CD4-positive, CD25-positive, alpha-beta regulatory T cell (primary cell): ENCODE measurements at regions not wholly inside any gene's neighbourhood (a gene's known extent, or its start where the extent isn't known, plus 50 kb on each side); places are given as distances from the start of the nearest gene placed in this dataset.
"Not testable (repeated sequence)": the region's sequence is repeated elsewhere in the genome, so short reads cannot be mapped to it uniquely, and the experiment has no call there.

ENCODE experiments used
- ATAC-seq, 2 donors: fragments of 150-1000 bp; cut with Tn5 transposase; one replicate each; pipeline ENCODE4 v1.10.0; 2021; ENCODE audit warnings: low read depth in 2 of 2, moderate number of reproducible peaks in 2 of 2, moderate library complexity in 1 of 2
- DNase-seq, 3 donors: peaks; one replicate each; pipeline versions ENCODE4 v3.0.0 to v3.0.0-alpha.2; 2012 to 2022; ENCODE audit warnings: mixed read lengths in 1 of 3
- H3K27ac ChIP-seq: one replicate; pipeline ENCODE4 v1.7.0; 2013; ENCODE audit warnings: mild to moderate bottlenecking, low read length; ENCODE audit not compliant: insufficient read depth, poor library complexity, severe bottlenecking
- H3K27me3 ChIP-seq: one replicate; pipeline ENCODE4 v1.7.0; 2013; ENCODE audit warnings: low read length; ENCODE audit not compliant: control insufficient read depth, insufficient read depth
- H3K36me3 ChIP-seq: one replicate; pipeline ENCODE4 v1.7.0; 2013; ENCODE audit warnings: mild to moderate bottlenecking, low read length, moderate library complexity; ENCODE audit not compliant: control insufficient read depth, insufficient read depth
- H3K4me1 ChIP-seq: 2 replicates; pipeline ENCODE4 v1.7.0; 2013; ENCODE audit warnings: mild to moderate bottlenecking, low read length; ENCODE audit not compliant: insufficient read depth, control insufficient read depth, poor library complexity, severe bottlenecking
- H3K4me3 ChIP-seq: one replicate; pipeline ENCODE4 v1.7.0; 2013; ENCODE audit warnings: low read depth, mild to moderate bottlenecking, low read length, moderate library complexity
- H3K9me3 ChIP-seq, 2 experiments: 1 replicate in 1 of 2; 2 replicates in 1 of 2; pipeline ENCODE4 v1.7.0; 2013; ENCODE audit warnings: low read length in 2 of 2, mild to moderate bottlenecking in 1 of 2, moderate library complexity in 1 of 2; ENCODE audit not compliant: control insufficient read depth in 2 of 2
- H3K27ac Mint-ChIP-seq, 3 donors: one replicate each; pipeline ENCODE4 v1.8.0; 2020 to 2022; ENCODE audit warnings: mild to moderate bottlenecking in 3 of 3, mixed read lengths in 3 of 3, moderate library complexity in 2 of 3
- H3K27me3 Mint-ChIP-seq: one replicate; pipeline ENCODE4 v1.8.0; 2022; ENCODE audit warnings: mild to moderate bottlenecking, mixed read lengths
- H3K36me3 Mint-ChIP-seq: one replicate; pipeline ENCODE4 v1.8.0; 2020; ENCODE audit warnings: mixed read lengths
- H3K4me1 Mint-ChIP-seq, 4 donors: one replicate each; pipeline ENCODE4 v1.8.0; 2020 to 2022; ENCODE audit warnings: mixed read lengths in 4 of 4, mild to moderate bottlenecking in 1 of 4
- H3K4me3 Mint-ChIP-seq, 4 donors: one replicate each; pipeline ENCODE4 v1.8.0; 2020 to 2022; ENCODE audit warnings: mild to moderate bottlenecking in 4 of 4, mixed read lengths in 4 of 4, moderate library complexity in 3 of 4
- H3K9me3 Mint-ChIP-seq, 7 donors: one replicate each; pipeline ENCODE4 v1.8.0; 2020 to 2022; ENCODE audit warnings: mixed read lengths in 7 of 7, mild to moderate bottlenecking in 3 of 7, moderate library complexity in 2 of 7

DNA sequence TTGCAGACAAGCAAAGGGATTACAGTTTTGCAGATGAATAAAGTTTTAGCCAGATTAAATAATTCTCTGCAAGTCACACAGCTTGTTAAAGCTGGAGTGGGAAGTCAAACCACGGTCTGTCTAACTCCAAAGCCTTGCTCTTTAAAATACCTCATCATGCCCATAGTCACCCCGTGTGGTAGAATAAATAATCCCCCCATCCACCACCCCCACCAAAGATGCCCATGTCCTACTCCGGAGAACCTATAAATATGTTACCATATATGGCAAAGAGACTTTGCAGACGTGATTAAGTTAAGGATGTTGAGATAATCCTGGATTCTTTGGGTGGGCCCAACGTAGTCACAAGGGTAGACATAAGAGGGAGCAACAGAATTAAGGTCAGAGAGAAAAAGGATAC lies 118.7 kb downstream of the BEND2 start:
- H3K4me1 Mint-ChIP-seq, result no peaks in the 10 kb centered on the region
- no peaks in the 10 kb centered on the region for H3K36me3 ChIP-seq
- H3K27ac ChIP-seq, result no peak overlapping the region
- H3K9me3 ChIP-seq, result no peaks in the 10 kb centered on the region
- H3K36me3 Mint-ChIP-seq, result no peaks in the 10 kb centered on the region
- H3K27ac Mint-ChIP-seq, result no peak overlapping the region
- H3K9me3 Mint-ChIP-seq, result peaks cover 0 to 1% (median 0%) of the 10 kb centered on the region in 7 donors
- no peaks in the 10 kb centered on the region for H3K4me1 ChIP-seq
- no peak overlapping the region for H3K4me3 ChIP-seq
- H3K27me3 ChIP-seq, result no peaks in the 10 kb centered on the region
- no peak overlapping the region for H3K4me3 Mint-ChIP-seq
- ATAC-seq (no peak), DNase-seq (no peak)
- H3K27me3 Mint-ChIP-seq, result no peaks in the 10 kb centered on the region

DNA sequence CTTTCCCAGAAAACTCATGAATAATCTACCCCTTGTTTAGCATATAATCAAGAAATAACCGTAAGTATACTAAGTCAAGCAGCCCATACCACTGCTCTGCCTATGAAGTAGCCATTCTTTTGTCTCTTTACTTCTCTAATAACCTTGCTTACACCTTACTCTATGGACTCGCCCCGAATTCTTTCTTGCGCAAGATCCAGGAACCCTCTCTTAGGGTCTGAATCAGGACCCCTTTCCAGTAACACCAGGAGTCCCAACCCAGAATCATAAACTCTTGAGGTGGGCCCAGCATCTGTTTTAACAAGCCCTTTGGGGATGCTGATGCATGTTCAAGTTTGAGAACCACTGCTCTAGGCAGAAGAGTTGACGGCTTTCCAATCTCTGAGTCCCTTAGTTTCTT lies 119.6 kb downstream of the BEND2 start:
- Mint-ChIP-seq H3K9me3 (peaks cover 0 to 1% (median 0%) of the 10 kb centered on the region in 7 donors), H3K36me3 (no peaks in the 10 kb centered on the region), H3K27me3 (no peaks in the 10 kb centered on the region), H3K4me3 (no peak overlapping the region), H3K4me1 (no peaks in the 10 kb centered on the region), H3K27ac (no peak overlapping the region)
- H3K27ac ChIP-seq, result no peak overlapping the region
- no peaks in the 10 kb centered on the region for H3K27me3 ChIP-seq
- no peak for DNase-seq
- H3K36me3 ChIP-seq, result no peaks in the 10 kb centered on the region
- no peak for ATAC-seq
- no peaks in the 10 kb centered on the region for H3K9me3 ChIP-seq
- H3K4me1 ChIP-seq, result no peaks in the 10 kb centered on the region
- H3K4me3 ChIP-seq, result no peak overlapping the region

DNA sequence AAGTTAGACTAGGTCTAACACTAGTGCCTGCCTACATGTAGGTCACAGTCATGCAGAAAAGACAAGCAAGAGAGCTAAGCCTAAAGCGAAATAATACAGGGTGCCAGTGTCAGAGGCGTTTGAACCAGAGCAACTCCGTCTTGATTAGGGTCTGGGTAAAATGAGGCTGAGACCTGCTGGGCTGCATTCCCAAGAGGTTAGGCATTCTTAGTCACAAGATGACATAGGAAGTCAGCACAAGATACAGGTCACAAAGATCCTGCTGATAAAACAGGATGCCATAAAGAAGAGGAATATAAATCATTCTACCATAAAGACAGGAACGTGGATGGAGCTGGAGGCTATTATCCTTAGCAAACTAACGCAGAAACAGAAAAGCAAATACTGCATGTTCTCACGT lies 120.9 kb downstream of the BEND2 start:
- H3K4me3 ChIP-seq, result no peak overlapping the region
- no peak for ATAC-seq
- Mint-ChIP-seq H3K4me3 (no peak overlapping the region), H3K4me1 (no peaks in the 10 kb centered on the region), H3K9me3 (peaks cover 0 to 6% (median 0%) of the 10 kb centered on the region in 7 donors), H3K27ac (no peak overlapping the region), H3K27me3 (no peaks in the 10 kb centered on the region), H3K36me3 (no peaks in the 10 kb centered on the region)
- no peak overlapping the region for H3K27ac ChIP-seq
- H3K27me3 ChIP-seq, result no peaks in the 10 kb centered on the region
- DNase-seq, result no peak
- H3K36me3 ChIP-seq, result no peaks in the 10 kb centered on the region
- H3K4me1 ChIP-seq, result no peaks in the 10 kb centered on the region
- H3K9me3 ChIP-seq, result no peaks in the 10 kb centered on the region

DNA sequence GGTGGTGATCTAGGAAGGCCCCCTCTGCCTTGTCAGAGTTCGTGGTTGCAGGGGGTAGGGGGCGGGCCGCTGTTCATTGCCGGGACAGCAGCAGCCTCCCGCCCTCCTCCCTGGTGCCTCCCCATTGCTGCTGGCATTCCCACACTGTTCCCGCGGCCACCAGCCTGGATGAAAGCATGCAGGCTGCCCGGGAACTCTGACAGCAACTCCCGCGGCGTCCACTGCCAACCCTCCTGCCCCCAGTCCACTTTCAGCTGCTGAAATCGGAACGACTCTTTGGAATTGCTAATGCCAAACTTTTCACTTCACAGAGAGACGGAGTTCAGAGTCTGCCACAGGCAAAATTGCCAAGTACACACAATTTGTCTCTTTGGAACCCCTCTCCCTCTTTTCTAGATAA lies 121.9 kb downstream of the BEND2 start:
- H3K4me1 ChIP-seq, result no peaks in the 10 kb centered on the region
- Mint-ChIP-seq H3K36me3 (no peaks in the 10 kb centered on the region), H3K9me3 (peaks cover 0 to 6% (median 0%) of the 10 kb centered on the region in 7 donors), H3K27ac (no peak overlapping the region), H3K27me3 (no peaks in the 10 kb centered on the region), H3K4me1 (no peaks in the 10 kb centered on the region), H3K4me3 (no peak overlapping the region)
- H3K9me3 ChIP-seq, result no peaks in the 10 kb centered on the region
- H3K27ac ChIP-seq, result no peak overlapping the region
- ATAC-seq (no peak), DNase-seq (no peak)
- H3K36me3 ChIP-seq, result no peaks in the 10 kb centered on the region
- no peaks in the 10 kb centered on the region for H3K27me3 ChIP-seq
- no peak overlapping the region for H3K4me3 ChIP-seq

DNA sequence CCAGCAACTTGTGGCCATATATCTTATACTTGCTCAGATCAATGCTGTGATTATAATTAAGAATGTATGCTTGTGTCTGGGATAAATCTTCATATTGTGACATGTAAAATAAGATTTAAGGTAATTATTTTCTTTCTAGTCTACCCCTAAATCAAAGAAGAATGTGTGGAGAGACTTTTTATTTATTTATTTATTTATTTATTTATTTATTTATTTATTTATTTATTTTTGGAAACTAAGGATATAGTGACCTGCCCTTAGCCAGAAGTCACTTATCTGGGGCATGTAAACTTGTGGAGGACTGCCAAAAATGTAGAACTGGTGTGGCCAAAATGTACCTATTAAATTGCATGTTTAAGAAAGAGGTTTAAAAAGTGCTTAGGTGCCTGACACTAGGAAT lies 144.3 kb downstream of the BEND2 start:
- ATAC-seq (no peak), DNase-seq (no peak)
- Histone ChIP-seq H3K4me3 (no peak overlapping the region), H3K36me3 (no peaks in the 10 kb centered on the region), H3K4me1 (no peaks in the 10 kb centered on the region), H3K27ac (no peak overlapping the region), H3K27me3 (no peaks in the 10 kb centered on the region), H3K9me3 (no peaks in the 10 kb centered on the region)
- Mint-ChIP-seq H3K4me1 (no peaks in the 10 kb centered on the region), H3K27me3 (no peaks in the 10 kb centered on the region), H3K27ac (no peak overlapping the region), H3K4me3 (no peak overlapping the region), H3K9me3 (peaks cover 0 to 4% (median 0%) of the 10 kb centered on the region in 7 donors), H3K36me3 (no peaks in the 10 kb centered on the region)

DNA sequence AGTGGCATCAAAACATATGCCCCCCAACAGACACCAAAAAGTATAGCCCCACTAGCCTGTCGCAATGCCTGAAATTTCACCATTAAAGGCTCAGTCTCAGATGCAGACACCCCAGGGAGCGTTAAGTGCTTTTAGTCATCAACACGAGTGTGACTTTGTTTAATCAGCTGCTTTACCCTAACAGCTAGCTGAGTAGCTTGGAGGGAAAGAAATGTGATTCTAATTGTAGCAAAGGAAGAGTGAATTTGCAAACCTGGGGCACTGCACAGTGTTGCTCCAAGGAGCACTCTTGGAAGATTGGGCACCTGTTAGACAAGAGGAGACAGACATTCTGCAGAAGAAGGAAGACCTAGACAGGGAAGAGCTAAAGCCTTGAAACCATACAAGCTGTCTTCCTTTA lies 145.1 kb downstream of the BEND2 start:
- Mint-ChIP-seq H3K9me3 (peaks cover 0 to 4% (median 0%) of the 10 kb centered on the region in 7 donors), H3K4me3 (no peak overlapping the region), H3K4me1 (no peaks in the 10 kb centered on the region), H3K27ac (no peak overlapping the region), H3K36me3 (no peaks in the 10 kb centered on the region), H3K27me3 (no peaks in the 10 kb centered on the region)
- no peak for ATAC-seq
- H3K27me3 ChIP-seq, result no peaks in the 10 kb centered on the region
- H3K36me3 ChIP-seq, result no peaks in the 10 kb centered on the region
- H3K4me3 ChIP-seq, result no peak overlapping the region
- H3K9me3 ChIP-seq, result no peaks in the 10 kb centered on the region
- no peak overlapping the region for H3K27ac ChIP-seq
- DNase-seq, result no peak
- H3K4me1 ChIP-seq, result no peaks in the 10 kb centered on the region

DNA sequence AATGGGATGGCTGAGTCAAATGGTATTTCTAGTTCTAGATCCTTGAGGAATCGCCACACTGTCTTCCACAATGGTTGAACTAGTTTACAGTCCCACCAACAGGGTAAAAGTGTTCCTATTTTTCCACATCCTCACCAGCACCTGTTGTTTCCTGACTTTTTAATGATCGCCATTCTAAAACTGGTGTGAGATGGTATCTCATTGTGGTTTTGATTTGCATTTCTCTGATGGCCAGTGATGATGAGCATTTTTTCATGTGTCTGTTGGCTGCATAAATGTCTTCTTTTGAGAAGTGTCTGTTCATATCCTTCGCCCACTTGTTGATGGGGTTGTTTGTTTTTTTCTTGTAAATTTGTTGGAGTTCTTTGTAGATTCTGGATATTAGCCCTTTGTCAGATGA lies 152.6 kb downstream of the BEND2 start:
- H3K27ac ChIP-seq, H3K9me3 ChIP-seq, H3K27me3 Mint-ChIP-seq, H3K36me3 Mint-ChIP-seq, H3K9me3 Mint-ChIP-seq, H3K4me3 Mint-ChIP-seq, DNase-seq, H3K4me3 ChIP-seq, H3K36me3 ChIP-seq, H3K27ac Mint-ChIP-seq, ATAC-seq, H3K27me3 ChIP-seq, H3K4me1 Mint-ChIP-seq, H3K4me1 ChIP-seq: not testable (repeated sequence)

DNA sequence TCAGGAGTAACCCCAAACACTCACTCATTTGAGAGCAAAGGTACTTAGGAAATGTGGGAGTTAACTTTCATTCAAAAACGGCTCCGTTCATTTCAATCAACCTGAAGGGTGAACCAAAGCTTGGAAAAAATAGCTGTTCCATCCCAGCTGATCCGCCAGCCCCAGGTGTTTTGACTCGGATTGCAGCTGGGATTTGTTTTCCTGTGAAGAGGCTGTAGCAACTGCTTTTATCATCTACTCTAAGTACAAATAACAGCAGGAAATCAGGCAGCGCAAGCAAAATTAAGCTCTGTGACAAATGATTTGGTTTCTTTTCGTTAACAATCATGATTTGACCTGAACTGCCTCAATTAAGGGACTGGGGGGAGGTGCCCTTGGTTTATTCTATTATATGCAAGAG lies 154.7 kb downstream of the BEND2 start:
- Histone ChIP-seq H3K4me3 (no peak overlapping the region), H3K27me3 (no peaks in the 10 kb centered on the region), H3K36me3 (no peaks in the 10 kb centered on the region), H3K9me3 (no peaks in the 10 kb centered on the region), H3K27ac (no peak overlapping the region), H3K4me1 (no peaks in the 10 kb centered on the region)
- H3K4me1 Mint-ChIP-seq, result no peaks in the 10 kb centered on the region
- H3K27ac Mint-ChIP-seq, result no peak overlapping the region
- no peaks in the 10 kb centered on the region for H3K27me3 Mint-ChIP-seq
- no peaks in the 10 kb centered on the region for H3K9me3 Mint-ChIP-seq
- DNase-seq, result no peak
- H3K4me3 Mint-ChIP-seq, result no peak overlapping the region
- ATAC-seq, result no peak
- no peaks in the 10 kb centered on the region for H3K36me3 Mint-ChIP-seq
